K562 (cell line): ENCODE measurements at regions not wholly inside any gene's neighbourhood (a gene's known extent, or its start where the extent isn't known, plus 50 kb on each side); places are given as distances from the start of the nearest gene placed in this dataset.
A peak's percentile ranks its signal among the peaks of the same experiment; 100 is the strongest.

Experiments used
- ATAC-seq: fragments of 200-7000 bp; cut with Tn5 transposase; 3 replicates; pipeline ENCODE4 v1.9.1; 2020; ENCODE audit warnings: moderate library complexity
- BruUV-seq: library from RNA; stranded (reverse); fragments of 400-500 nt; replicated peaks from 2 replicates; lab custom pipeline; 2021; lab: Mats Ljungman, UMichigan
- CTCF ChIA-PET: fragments of 300-600 bp; formaldehyde crosslinking; extraction: SDS; loops from one replicate; lab custom pipeline; 2021; ENCODE audit warnings: low intra/inter-chr PET ratio; lab: Yijun Ruan, JAX
- POLR2A ChIA-PET: fragments of 300-600, 350-650 bp; sonication (Branson Sonifier 250); formaldehyde crosslinking; extraction: SDS; loops from one replicate; lab custom pipeline; 2021; ENCODE audit warnings: antibody characterized with exemption, inconsistent platforms; lab: Yijun Ruan, JAX
- DNase-seq, 4 experiments: peaks; one replicate each; pipeline versions ENCODE4 v3.0.0 to v3.0.0-alpha.2; 2011 to 2018; ENCODE audit warnings: low spot score in 3 of 4, mixed read lengths in 3 of 4; ENCODE audit errors: extremely low read depth in 1 of 4
- FAIRE-seq: peaks from 2 replicates; lab custom pipeline; 2011; peaks lifted over from hg19 to GRCh38; lab: Jason Lieb, UNC
- H2AFZ ChIP-seq: 2 replicates; pipeline ENCODE4 v1.6.0; 2011; ENCODE audit warnings: low read depth, low read length, control low read depth, inconsistent platforms
- H3K27ac ChIP-seq: fragments of 200-600 bp; 3 replicates; pipeline ENCODE4 v1.8.0; 2011; ENCODE audit warnings: low read depth, mild to moderate bottlenecking, control low read depth, inconsistent platforms, low read length, moderate library complexity, mixed read lengths; ENCODE audit errors: extremely low read depth
- H3K27me3 ChIP-seq, 2 experiments: fragments of 300-600 bp in 1 of 2; 2 replicates in 1 of 2; 3 replicates in 1 of 2; pipeline versions ENCODE4 v1.6.0 to v1.8.0; 2011; ENCODE audit warnings: inconsistent platforms in 2 of 2, low read length in 2 of 2, mild to moderate bottlenecking in 1 of 2, mixed read lengths in 1 of 2, moderate library complexity in 1 of 2; ENCODE audit not compliant: control insufficient read depth in 2 of 2, insufficient read depth in 2 of 2
- H3K36me3 ChIP-seq: fragments of 300-600 bp; 3 replicates; pipeline ENCODE4 v1.8.0; 2011; ENCODE audit warnings: mild to moderate bottlenecking, low read length, inconsistent platforms; ENCODE audit not compliant: control insufficient read depth, insufficient read depth
- H3K4me1 ChIP-seq, 2 experiments: fragments of 200-600 bp in 1 of 2; replicated peaks in 1 of 2; 2 replicates in 1 of 2; 3 replicates in 1 of 2; pipeline versions ENCODE4 v1.5.1 to v1.8.0; 2011; ENCODE audit warnings: inconsistent platforms in 2 of 2, low read length in 2 of 2, mild to moderate bottlenecking in 1 of 2, mixed read lengths in 1 of 2, moderate library complexity in 1 of 2; ENCODE audit not compliant: control insufficient read depth in 2 of 2, insufficient read depth in 2 of 2
- H3K4me2 ChIP-seq: 2 replicates; pipeline ENCODE4 v1.6.1; 2011; ENCODE audit warnings: low read length, control low read depth, inconsistent platforms, mixed read lengths; ENCODE audit not compliant: insufficient read depth
- H3K4me3 ChIP-seq: fragments of 200-600 bp; sonication (generic), shearing (Covaris generic); 2 replicates; pipeline ENCODE4 v1.5.1; 2016; ENCODE audit warnings: control low read depth, inconsistent platforms
- H3K79me2 ChIP-seq: fragments of 200-600 bp; 3 replicates; pipeline ENCODE4 v1.8.0; 2011; ENCODE audit warnings: low read length, inconsistent platforms; ENCODE audit not compliant: control insufficient read depth, insufficient read depth
- H3K9ac ChIP-seq, 2 experiments: 2 replicates each; pipeline versions ENCODE4 v1.6.0 to v1.6.1; 2011; ENCODE audit warnings: low read depth in 2 of 2, low read length in 2 of 2, control low read depth in 1 of 2, inconsistent platforms in 1 of 2, mild to moderate bottlenecking in 1 of 2, mixed read lengths in 1 of 2; ENCODE audit not compliant: insufficient read depth in 1 of 2
- H3K9me1 ChIP-seq: one replicate; pipeline ENCODE4 v1.6.0; 2011; ENCODE audit warnings: inconsistent platforms, mild to moderate bottlenecking, low read length, moderate library complexity; ENCODE audit not compliant: control insufficient read depth, insufficient read depth
- H3K9me3 ChIP-seq: replicated peaks from 2 replicates; pipeline ENCODE4 v1.5.1; 2011; ENCODE audit warnings: low read depth, low read length, inconsistent platforms; ENCODE audit not compliant: control insufficient read depth, insufficient read depth
- H4K20me1 ChIP-seq: replicated peaks from 2 replicates; pipeline ENCODE4 v1.6.1; 2011; ENCODE audit warnings: low read length, inconsistent platforms, mixed read lengths; ENCODE audit not compliant: control insufficient read depth, insufficient read depth
- ATF1 ChIP-seq, 2 experiments: fragments of 450-650 bp in 1 of 2; IDR thresholded peaks; 2 replicates each; pipeline ENCODE4 v1.6.1; 2016; ENCODE audit warnings: missing compliant biosample characterization in 1 of 2, missing genetic modification characterization in 1 of 2
- ATF3 ChIP-seq, 2 experiments: fragments of 450-650 bp in 1 of 2; sonication (generic) in 1 of 2; formaldehyde crosslinking in 1 of 2; IDR thresholded peaks in 1 of 2; conservative IDR thresholded peaks in 1 of 2; 2 replicates each; pipeline versions ENCODE4 v1.6.1 to v1.8.1; 2016 to 2023; ENCODE audit warnings: mild to moderate bottlenecking in 2 of 2, moderate library complexity in 2 of 2, inconsistent platforms in 1 of 2, missing genetic modification reagents in 1 of 2
- ATF7 ChIP-seq: fragments of 450-650 bp; IDR thresholded peaks from 2 replicates; pipeline ENCODE4 v1.7.1; 2014; ENCODE audit warnings: mild to moderate bottlenecking, moderate library complexity
- CHD1 ChIP-seq: fragments of 200-600 bp; sonication (generic); IDR thresholded peaks from one replicate; pipeline ENCODE4 v1.6.1; 2012; ENCODE audit warnings: mild to moderate bottlenecking, moderate library complexity, low read length, inconsistent platforms
- CREM ChIP-seq: IDR thresholded peaks from 2 replicates; pipeline ENCODE4 v1.6.1; 2014; ENCODE audit warnings: antibody characterized with exemption, low read depth
- HDAC3 ChIP-seq: fragments of 450-650 bp; IDR thresholded peaks from 2 replicates; pipeline ENCODE4 v1.6.1; 2018; ENCODE audit warnings: borderline replicate concordance, mild to moderate bottlenecking, moderate library complexity; ENCODE audit not compliant: partially characterized antibody
- JUND ChIP-seq, 2 experiments: IDR thresholded peaks; 2 replicates in 1 of 2; 3 replicates in 1 of 2; pipeline ENCODE4 v1.6.1; 2011; ENCODE audit warnings: borderline replicate concordance in 2 of 2, low read depth in 2 of 2, low read length in 2 of 2, improper control_type of control experiment in 1 of 2, missing biosample characterization in 1 of 2, missing genetic modification characterization in 1 of 2, missing genetic modification reagents in 1 of 2
- MIER1 ChIP-seq: fragments of 450-650 bp; IDR thresholded peaks from 2 replicates; pipeline ENCODE4 v1.6.1; 2016; ENCODE audit warnings: antibody characterized with exemption, mild to moderate bottlenecking, low read depth
- NFIC ChIP-seq: fragments of 450-650 bp; IDR thresholded peaks from 2 replicates; pipeline ENCODE4 v1.6.1; 2017; ENCODE audit warnings: mild to moderate bottlenecking, inconsistent platforms
- NR2C2 ChIP-seq, 2 experiments: fragments of 200-800 bp in 1 of 2; sonication (Bioruptor generic) in 1 of 2; sonication (generic) in 1 of 2; formaldehyde crosslinking in 1 of 2; IDR thresholded peaks; 2 replicates each; pipeline versions ENCODE4 v1.6.1 to v1.8.0; 2016 to 2022; ENCODE audit warnings: mild to moderate bottlenecking in 1 of 2, missing compliant biosample characterization in 1 of 2, missing genetic modification characterization in 1 of 2, missing genetic modification reagents in 1 of 2
- RBM39 ChIP-seq: fragments of 200-400 bp; formaldehyde crosslinking; optimal IDR thresholded peaks from 2 replicates; pipeline ENCODE3; 2018; ENCODE audit warnings: low read depth, low read length
- TEAD2 ChIP-seq: fragments of 450-650 bp; IDR thresholded peaks from 2 replicates; pipeline ENCODE4 v1.6.1; 2016; ENCODE audit warnings: missing genetic modification characterization, control low read depth, missing compliant biosample characterization
- ZC3H11A ChIP-seq: IDR thresholded peaks from 2 replicates; pipeline ENCODE4 v1.6.1; 2012; ENCODE audit warnings: low read depth, low read length, improper control_type of control experiment
- ZNF75A ChIP-seq: fragments of 450-650 bp; formaldehyde crosslinking; IDR thresholded peaks from 2 replicates; pipeline ENCODE4 v1.4.0; 2020; ENCODE audit warnings: mild to moderate bottlenecking
- WGBS: fragments of 100-300 bp; shearing (Covaris generic); methylation state at CpG from one replicate; pipeline ENCODE4 v1.1.6; 2016; ENCODE audit warnings: low coverage, mixed read lengths; ENCODE audit not compliant: insufficient coverage; ENCODE audit errors: missing lambda C conversion rate; 5-methylcytosine and 5-hydroxymethylcytosine counted together
- in situ Hi-C: fragments of 300-500 bp; cut with MboI; formaldehyde crosslinking; loops from 4 replicates; pipeline ENCODE4 v1.15.0; 2018; ENCODE audit warnings: inconsistent platforms, mixed read lengths
- intact Hi-C: fragments of 100-400 bp; cut with micrococcal nuclease; formaldehyde crosslinking; loops from 2 replicates; pipeline ENCODE4 v1.14.2; 2022

- CTCF ChIA-PET, result no interaction called here
- H3K4me2 ChIP-seq, result no peak overlapping the region
- peaks cover 3% of the 10 kb centered on the region for H3K9me1 ChIP-seq
- POLR2A ChIA-PET, result interaction anchor here (0.6 to 0.7 kb wide), 3 partner anchors 21 to 414 kb away, joined by 3 read pairs; no protein-coding TSS in a partner anchor
- no peak overlapping the region for H2AFZ ChIP-seq
- in situ Hi-C loops, result no loop called here
- H3K27me3 ChIP-seq, result peaks cover 69 to 86% of the 10 kb centered on the region in 2 experiments
- no peak overlapping the region for H3K4me3 ChIP-seq
- peaks cover 0 to 71% of the 10 kb centered on the region in 2 experiments; a peak in 2 of 5 replicates for H3K4me1 ChIP-seq
- WGBS, result 5% methylated on average over 20 of the region's 29 CpGs
- no TSS peak for BruUV-seq
- H3K79me2 ChIP-seq, result no peaks in the 10 kb centered on the region
- intact Hi-C loops, result no loop called here
- no peaks in the 10 kb centered on the region for H3K36me3 ChIP-seq
- peaks cover 23% of the 10 kb centered on the region; the same call in 1 of the 2 replicates for H4K20me1 ChIP-seq
- H3K27ac ChIP-seq, result no peak overlapping the region
- no peaks in the 10 kb centered on the region for H3K9me3 ChIP-seq
- peak in 1 of 4 experiments; percentile 43 for DNase-seq
- FAIRE-seq, result no peak
- peak; percentile 81 for TF ChIP-seq ATF3 (IDR thresholded peaks at IDR 0.05)
- no peak for TF ChIP-seq ATF3 (CRISPR knock-in tag; conservative IDR thresholded peaks at IDR 0.05)
- TF ChIP-seq ZNF75A (CRISPR knock-in tag), result no peak
- no peak for TF ChIP-seq NR2C2 (CRISPR knock-in tag; IDR thresholded peaks at IDR 0.05)
- peak; percentile 32; the same call in 1 of the 2 replicates for TF ChIP-seq NR2C2 (tag; IDR thresholded peaks at IDR 0.05)
- TF ChIP-seq JUND (IDR thresholded peaks at IDR 0.05; ENCODE audit: borderline replicate concordance, low read depth, low read length), result peak; percentile 42; the same call in 1 of the 2 replicates
- TF ChIP-seq JUND (tag; IDR thresholded peaks at IDR 0.05; ENCODE audit: borderline replicate concordance, low read depth, low read length), result no peak
- TF ChIP-seq NFIC, result 0 out of 2 replicates have a peak, but pooled peaks have one; percentile 2
- peak; percentile 81 for TF ChIP-seq ATF7
- no peak for TF ChIP-seq ATF1 (CRISPR knock-in tag; IDR thresholded peaks at IDR 0.05)
- TF ChIP-seq ATF1 (tag; IDR thresholded peaks at IDR 0.05), result 0 out of 2 replicates have a peak, but pooled peaks have one; percentile 15
- TF ChIP-seq ZC3H11A, result no peak
- TF ChIP-seq CREM, result peak; percentile 35; the same call in 1 of the 2 replicates
- TF ChIP-seq TEAD2 (tag), result no peak
- TF ChIP-seq CHD1, result no peak
- no peak for TF ChIP-seq RBM39
- TF ChIP-seq MIER1, result no peak
- TF ChIP-seq HDAC3, result no peak
- ATAC-seq, result no peak
- no peak overlapping the region for H3K9ac ChIP-seq
Measured at GRCh38 chr20:62555642-62556420, 80.0 kb upstream of the GATA5 start.
